HG02759 (cell line): ENCODE measurements at regions not wholly inside any gene's neighbourhood (a gene's known extent, or its start where the extent isn't known, plus 50 kb on each side); places are given as distances from the start of the nearest gene placed in this dataset.

Experiments
- ATAC-seq: cut with Tn5 transposase; IDR thresholded peaks from one replicate; pipeline ENCODE4 v1.9.1; 2021; ENCODE audit warnings: mild to moderate bottlenecking, moderate library complexity; ENCODE audit not compliant: unreplicated experiment

DNA sequence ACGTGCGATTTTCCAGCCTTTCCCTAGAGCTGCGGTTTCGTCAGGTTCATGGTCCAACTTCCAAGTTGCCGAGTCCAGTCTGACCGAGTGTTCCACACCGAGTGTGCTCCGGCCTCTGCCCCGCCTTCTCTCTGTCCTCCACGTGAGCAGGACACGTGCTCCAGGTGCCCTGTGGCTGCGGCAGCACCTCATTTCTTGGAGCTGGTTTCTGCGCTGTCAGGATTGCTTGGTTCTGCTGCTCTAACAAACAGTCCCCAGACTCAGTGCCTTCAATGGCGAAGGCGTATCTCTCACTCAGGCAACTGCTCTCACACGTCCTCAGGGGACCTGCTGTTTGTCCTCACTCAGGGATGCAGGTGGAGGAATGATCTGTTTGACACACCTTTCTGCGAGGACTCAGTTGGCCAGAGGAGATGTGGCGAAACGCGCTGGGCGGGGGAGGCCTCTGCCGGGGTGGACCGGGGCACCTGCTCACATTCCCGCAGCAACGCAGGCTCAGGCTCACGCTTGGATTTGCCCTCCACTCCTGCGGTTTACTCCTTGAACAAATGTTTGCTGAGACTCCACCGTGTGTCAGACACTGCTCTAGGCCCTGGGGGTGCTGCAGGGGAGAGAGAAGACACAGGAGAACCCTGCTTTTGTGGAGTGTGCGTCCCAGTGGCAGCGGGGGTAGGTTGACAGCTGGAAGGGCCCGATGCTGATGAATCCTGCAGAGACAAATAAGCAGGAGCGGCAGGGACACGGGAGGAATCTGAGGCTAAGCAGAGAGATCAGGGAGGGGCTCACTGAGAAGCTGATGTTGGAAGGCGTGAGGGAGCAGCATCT lies 63.4 kb upstream of the FBRSL1 start:
- ATAC-seq, result no peak

DNA sequence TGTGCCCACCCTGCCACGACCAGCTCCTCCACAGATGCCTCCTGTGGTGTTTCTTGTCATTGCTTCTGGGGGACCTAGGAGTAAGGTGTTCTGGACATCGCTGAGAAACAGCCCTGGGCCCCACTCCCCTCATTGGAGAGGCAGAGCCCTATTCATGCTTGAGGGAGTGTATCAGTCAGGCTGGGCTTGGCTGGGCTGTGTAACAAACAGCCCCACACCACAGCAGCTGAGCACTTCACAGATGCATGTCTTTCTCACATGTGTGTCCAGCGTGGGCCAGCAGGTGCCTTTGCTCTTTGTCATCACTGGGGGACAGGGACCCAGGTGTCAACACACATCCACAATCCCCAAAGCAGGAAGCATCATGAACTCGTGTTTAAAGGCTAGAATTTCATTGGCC lies 65.1 kb upstream of the FBRSL1 start:
- ATAC-seq, result no peak

DNA sequence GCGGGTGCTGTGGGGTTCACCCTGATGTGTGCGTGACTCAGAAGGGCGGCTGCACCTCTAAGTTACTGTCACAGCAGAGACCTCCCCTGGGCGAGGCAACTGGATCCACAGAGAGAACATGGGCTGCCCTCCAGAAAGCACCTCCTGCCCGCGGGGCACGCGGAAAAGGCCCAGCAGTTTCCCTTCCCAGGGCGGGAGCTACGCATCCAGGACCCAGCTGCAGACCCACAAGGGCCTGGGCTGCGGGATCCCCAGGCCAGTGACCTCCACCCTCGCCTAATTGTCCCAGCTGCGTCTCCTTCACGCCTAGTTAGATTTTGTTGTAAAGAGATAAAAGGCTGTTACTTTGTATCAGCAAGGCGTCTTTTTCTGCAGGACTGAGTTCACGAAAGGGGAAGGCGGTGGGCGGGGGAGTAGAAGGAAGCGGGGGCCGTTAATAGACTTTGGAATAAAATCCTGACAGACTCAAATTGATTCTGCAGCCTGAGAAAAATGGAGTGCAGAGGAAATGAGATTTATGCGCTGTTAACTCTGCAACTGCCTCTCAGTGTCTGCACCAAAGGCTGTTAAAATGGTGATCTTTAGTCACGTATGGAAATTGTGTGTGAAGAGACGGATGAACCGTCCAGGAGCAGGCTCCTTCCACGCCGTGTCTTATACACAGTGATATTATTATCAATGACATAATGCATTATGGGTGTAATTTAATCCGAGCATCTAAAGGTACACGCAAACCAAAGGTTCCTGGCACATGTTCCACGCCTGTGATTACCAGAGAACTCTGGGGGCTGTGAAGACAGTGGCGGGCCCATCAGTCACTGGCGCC lies 65.9 kb upstream of the FBRSL1 start:
- ATAC-seq, result no peak

DNA sequence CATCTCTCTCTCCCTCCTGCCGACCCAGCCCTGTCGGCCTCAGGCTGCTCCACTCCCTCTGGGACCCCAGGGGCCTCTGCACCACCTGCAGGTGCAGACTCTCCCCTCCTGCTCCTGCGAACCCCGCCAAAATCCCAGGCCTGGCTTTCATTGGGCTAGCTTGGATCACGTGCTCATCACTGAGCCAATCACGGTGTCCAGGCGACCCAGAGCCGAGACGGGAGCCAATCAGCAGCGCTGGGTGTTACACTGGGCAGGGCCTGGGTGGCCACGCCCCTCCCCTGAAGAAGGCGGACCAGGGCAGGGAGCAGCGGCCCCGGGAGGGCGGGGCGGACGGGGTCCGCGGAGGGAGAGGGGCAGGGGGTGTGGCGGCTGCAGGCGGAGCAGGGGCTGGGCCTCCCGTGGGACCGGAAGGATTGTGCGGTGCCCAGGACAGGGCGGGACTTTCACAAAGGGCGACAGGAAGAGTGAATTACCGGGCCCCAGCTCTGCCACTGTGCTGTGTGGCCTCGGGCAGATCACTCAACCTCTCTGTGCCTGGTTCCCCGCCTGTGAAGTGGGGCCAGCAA lies 66.6 kb upstream of the FBRSL1 start:
- ATAC-seq, result no peak

DNA sequence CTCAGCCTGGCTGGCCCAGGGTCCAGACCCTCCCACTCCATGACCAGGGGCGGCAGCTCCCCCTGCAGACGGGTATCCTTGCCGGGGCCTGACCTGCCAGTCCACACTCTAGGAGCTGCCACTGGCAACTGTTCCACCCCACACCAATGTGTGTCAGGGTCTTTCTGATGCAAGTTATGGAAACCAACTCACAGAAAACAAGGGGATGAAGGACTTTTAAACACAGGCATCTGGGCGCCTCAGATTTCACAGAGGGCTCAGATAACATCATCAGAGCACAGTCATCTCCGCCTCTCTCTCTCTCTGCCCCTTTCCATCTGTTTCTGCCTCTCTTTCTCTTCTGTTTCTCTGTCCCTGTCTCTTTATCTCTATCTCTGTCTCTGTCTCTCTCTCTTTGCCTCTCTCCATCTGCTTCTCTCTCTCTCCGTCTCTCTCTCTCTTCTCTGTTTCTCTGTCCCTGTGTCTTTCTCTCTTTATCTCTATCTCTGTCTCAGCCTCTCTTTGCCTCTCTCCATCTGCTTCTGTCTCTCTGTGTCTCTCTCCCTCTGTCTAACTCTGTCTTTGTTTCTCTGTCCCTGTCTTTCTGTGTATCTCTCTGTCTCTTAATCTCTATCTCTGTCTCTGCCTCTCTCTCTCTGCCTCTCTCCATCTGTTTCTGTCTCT lies 67.4 kb upstream of the FBRSL1 start:
- ATAC-seq, result no peak

GRCh38 chr12:132422040-132422380 lies 67.9 kb upstream of the FBRSL1 start:
- ATAC-seq, result no peak

DNA sequence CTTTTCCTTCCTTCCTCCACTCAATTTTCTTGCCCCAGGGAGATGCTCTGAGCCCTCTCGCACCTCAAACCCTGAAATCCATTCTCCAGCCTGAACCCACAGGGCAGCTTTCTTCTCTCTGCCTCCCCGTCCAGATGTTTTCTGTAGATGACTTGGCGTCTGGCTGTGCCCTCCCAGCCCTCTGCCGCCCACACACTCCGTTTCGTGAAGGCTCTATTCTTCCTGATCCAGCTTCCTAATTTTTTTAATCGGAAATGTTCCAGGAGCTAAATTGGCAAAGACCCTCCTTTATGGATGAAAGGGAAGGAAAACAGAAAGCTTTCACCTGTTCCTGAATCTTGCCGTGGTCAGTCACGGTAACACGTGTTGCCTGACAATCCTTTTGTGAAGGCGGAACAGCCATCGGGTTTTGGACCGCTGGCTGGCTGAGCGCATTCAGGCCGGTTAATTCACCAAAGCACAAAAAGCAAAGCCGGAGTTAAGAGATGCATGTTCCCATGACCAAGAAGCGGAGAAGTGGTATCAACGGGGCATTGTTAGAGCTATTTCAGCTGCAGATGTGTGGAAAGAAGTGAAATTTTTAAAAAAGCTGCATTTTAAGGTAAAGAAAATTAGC lies 70.2 kb upstream of the FBRSL1 start:
- ATAC-seq, result no peak

DNA sequence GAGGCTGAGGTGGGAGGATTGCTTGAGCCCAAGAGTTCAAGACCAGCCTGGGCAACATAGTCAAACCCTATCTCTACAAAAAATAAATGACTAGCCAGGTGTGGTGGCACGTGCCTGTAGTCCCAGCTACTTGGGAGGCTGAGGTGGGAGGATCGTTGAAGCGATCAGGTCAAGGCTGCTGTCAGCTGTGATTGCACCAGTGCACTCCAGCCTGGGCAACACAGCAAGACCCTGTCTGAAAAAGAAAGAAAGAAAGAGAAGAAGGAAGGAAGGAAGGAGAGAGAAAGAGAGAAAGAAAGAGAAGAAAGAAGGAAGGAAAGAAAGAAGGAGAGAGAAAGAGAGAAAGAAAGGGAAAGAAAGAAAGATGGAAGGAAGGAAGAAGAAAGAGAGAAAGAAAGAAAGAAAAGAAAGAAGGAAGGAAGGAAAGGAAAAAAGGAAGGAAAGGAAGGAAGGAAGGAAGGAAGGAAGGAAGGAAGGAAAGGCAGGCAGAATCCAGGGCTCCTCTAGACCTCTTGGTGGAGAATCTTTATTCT lies 71.5 kb upstream of the FBRSL1 start:
- ATAC-seq, result no peak

DNA sequence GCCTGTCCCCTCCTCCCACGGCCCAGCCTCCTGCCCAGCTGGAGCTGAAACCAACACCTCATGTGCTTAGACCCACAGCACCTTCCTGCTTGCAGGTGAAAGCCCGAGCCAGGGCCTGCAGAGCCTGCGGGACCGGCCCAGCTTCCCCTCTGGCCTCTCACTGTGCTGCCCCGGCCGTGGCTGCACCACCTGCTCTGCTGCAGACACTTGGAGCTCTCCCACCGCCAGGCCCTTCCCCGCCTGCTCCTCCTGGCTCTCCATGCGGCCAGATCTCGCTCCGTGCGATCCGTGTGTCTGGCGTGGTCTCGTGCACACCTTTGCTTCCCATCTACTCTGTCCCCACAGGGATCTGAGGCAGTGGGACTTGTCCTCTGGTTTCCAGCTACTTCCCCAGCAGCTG lies 72.2 kb upstream of the FBRSL1 start:
- no peak for ATAC-seq

DNA sequence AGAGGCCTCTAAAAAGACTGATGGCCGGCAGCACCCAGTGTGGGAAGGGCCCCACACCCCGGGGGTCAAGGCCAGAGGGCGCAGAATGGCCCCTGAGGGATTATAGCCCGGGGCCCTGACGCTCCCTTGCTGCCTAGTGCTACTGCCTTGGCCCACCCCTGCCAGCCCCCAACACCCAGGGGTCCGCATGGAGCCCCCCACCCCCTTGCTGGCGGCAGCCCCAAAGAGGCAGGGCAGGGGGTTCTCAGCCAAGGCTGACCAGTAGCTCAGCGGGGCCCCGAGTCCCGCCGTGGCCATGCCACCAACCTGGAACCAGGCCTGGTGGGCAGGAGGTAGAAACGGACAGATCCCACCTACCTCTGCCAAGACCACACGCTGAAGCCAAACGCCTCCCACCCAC lies 73.1 kb upstream of the FBRSL1 start:
- no peak for ATAC-seq

- no peak for ATAC-seq
Observed at GRCh38 chr12:132416121-132416673, 73.8 kb upstream of the FBRSL1 start.

DNA sequence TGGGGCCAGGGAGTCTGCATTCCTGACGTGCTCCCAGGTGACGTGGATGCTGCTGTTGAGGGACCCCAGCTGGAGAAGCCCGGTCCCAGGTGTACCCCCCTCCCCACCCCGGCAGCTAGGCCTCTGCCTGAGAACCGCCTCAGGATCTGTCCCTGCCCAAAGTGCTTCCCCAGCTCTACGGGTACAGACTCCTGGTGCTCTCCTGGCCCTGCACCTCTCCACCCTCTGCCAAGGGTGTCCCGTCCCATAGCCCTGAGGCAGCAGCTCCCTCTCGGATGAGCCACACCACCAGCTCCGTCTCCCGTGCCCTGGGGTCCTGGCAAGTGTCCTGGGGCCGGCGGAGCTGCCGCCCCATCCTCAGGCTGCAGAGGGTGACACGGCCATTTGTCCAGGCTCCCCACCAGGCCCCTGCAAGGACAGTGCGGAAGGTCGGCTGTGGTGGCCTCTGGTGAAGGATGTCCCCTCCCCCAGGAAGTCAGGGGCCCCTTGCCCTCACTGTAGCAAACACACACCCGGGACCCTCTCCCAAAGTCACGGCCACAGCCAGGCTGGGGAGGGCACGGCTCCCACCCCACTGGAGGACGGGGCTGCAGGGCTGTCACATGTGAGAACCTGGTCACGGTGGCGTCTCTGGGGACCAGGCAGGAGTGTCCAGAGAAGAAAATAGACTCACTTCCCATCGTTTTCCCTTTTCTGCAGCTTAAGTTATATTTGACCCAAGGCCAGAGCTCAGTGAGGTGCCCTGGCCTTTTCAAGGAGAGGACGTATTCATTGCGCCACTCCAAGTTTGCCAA lies 74.4 kb upstream of the FBRSL1 start:
- no peak for ATAC-seq

DNA sequence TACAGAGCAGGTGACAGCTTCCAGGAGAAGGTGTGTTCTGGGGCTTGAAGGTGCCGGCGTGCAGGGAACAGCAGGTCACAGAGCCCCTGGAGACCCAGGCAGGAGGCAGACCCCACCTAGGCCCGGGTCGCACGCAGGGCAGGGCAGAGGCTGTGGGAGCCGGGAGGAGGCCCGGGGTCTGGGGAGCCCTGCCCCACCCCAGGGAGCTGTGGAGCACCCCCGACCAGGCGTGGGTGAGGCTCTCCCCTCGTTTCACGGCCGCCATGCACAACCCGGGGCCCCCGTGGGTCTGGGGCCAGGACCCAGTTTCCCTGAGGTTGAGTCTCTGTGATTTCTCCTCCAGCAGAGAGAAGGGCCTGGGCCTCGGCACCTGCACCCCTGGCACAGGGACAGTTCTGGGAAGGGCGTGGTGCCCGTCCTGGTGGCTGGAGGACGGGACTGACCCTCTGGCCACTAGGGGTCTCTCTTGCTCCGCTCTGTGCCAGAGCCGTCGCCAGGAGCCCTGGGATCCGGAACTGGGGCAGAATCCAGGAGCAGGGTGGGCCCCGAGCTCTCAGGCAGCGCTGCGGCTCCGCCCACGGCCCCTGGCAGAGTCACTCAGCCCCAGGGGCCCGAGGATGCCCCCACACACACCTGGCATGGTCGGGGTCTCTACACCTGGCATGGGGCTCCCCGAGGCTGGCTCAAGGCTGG lies 75.2 kb upstream of the FBRSL1 start:
- peak; percentile 94 for ATAC-seq

DNA sequence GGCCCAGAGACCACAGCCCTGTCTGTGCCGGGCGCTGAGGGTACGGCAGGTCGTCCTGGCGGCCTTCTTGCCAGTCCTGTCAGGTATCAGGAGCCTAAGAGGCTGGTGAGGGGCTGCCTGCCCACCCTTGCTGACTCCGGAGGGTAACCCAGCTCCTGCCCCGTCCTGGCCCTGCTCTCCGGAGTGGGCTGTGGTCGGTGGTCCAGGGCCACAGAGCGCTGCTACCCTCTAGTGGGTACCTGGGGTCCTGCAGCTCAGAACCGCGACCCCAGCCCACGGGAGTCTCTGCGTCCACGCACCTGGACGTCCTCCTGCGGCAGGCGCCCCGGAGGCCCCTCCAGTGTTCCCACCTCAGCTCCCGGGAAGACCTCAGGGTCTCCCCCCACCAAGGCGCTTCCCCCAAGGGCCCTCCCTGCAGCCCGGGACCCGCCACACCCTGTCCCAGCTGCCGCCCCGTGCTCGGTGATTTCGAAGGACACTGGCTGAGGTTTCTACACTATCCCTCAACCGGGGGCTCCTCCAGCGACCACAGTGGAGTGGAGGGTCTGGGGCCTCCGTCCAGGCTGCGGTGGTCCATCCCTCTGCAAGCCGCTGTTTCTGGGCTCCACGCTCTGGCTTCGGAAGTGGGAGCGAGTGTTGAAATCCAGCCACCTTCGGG lies 75.9 kb upstream of the FBRSL1 start:
- ATAC-seq, result no peak

DNA sequence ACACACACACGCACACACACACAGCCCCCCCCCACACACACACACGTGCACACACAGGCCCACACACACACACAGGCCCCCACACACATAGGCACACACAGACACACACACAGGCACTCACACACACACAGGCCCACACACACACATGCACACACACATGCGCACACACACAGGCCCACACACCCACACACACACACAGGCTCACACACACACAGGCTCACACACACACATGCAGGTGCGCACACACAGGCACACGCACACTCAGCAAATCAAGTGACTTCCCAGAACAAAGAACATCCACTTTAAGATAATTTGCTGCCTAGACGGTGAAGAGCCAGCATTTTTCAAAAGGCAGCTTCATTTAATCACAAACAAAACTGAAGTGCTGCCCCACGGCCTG lies 78.5 kb upstream of the FBRSL1 start:
- no peak for ATAC-seq

DNA sequence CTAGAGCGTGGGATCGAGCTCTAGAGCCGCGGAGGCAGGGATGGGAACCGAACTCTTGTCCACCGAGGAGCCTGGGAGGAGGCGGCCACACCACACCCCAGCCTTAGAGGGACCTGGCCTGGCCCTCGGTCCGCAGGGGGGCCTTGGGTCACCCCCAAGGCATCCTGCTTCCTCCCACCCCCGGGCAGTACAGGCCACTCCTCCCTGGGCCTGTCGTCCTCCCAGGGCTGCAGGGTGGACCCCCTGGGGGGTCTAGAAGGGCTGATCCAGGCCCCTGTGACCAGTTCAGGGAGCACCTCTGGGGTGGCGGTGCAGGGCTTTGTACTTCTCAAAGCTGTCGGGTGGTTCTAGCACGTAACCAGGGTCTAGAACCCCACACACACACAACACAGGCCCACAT lies 79.1 kb upstream of the FBRSL1 start:
- no peak for ATAC-seq

DNA sequence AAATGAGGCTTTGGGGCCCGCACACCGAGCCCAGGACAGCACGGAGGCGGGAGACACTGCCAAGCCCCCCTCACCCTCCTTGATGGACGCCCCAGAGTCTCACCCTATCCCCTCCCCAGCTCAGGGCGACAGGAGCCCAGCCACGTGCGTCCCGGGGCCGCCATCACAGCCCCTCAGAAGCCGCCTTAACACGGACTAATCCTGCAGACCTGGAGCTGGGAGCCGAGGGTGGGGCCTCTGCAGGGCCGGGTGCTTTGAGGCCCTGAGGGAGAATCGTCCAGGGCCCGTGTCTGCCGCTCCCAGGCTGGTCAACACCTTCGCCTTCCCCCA lies 79.7 kb upstream of the FBRSL1 start:
- ATAC-seq, result no peak

DNA sequence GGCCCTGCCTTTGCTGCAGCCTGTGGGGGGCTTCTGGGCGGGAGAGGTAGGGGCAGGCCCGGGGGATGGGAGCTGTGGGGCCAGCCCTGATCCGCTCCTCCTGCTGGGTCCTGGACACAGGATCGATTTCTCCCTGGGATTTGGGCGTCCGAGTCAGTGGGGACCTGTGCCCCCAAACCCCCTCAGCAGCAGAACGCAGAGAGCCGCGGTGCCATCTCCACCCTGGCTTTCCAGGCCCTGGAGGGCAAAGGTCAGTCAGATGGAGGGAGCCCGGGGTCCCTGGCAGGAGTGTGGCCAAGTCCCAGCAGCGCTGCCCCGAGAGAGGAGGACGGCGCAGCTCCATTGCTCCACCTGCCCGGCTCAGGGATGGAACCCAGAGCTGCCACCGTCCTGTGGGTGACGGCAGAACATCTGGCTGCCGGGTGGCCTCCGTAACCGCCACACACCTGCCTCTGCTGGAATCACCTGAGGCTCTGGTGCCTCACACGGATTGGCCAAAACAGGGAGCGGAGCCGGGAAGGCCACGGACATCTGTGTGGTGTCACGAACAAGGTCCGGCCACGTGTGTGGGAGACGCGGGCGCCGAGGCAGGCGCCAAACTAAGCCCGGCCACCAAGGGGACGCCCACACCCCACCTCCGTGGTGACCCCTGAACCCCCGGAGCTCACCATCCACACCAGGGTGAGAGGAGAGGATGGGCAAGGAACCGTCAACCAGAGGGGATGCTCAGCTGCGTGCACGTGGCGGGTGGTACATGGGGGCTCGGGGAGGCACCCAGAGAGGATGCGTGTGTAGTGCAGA lies 80.3 kb upstream of the FBRSL1 start:
- no peak for ATAC-seq
